ENCODE measurements at regions not wholly inside any gene's neighbourhood (a gene's known extent, or its start where the extent isn't known, plus 50 kb on each side); places are given as distances from the start of the nearest gene placed in this dataset.
"Not testable (repeated sequence)": the region's sequence is repeated elsewhere in the genome, so short reads cannot be mapped to it uniquely, and the experiment has no call there.

- TF ChIP-seq CTCF, POLR2A (IDR thresholded peaks at IDR 0.05): not testable (repeated sequence)
Measured at GRCh38 chr18:14447715-14448114, 95.7 kb downstream of the POTEC start.
